GM12878 (cell line): ENCODE measurements at regions not wholly inside any gene's neighbourhood (a gene's known extent, or its start where the extent isn't known, plus 50 kb on each side); places are given as distances from the start of the nearest gene placed in this dataset.

Experiments
- ATAC-seq: fragments of 200-7000 bp; cut with Tn5 transposase; 3 replicates; pipeline ENCODE4 v1.9.1; 2020; ENCODE audit warnings: mild to moderate bottlenecking, moderate library complexity
- BruUV-seq: library from RNA; stranded (reverse); fragments of 400-500 nt; replicated peaks from 2 replicates; lab custom pipeline; 2021; lab: Mats Ljungman, UMichigan
- CTCF ChIA-PET: fragments of 300-600 bp; sonication (Branson Sonifier 250); formaldehyde crosslinking; extraction: SDS; loops from one replicate; lab custom pipeline; 2021; ENCODE audit warnings: inconsistent platforms; lab: Yijun Ruan, JAX
- POLR2A ChIA-PET: fragments of 350-600 bp; formaldehyde crosslinking; extraction: SDS; loops from one replicate; lab custom pipeline; 2021; ENCODE audit warnings: inconsistent platforms; lab: Charles Lee
- RAD21 ChIA-PET: fragments of 300-600 bp; sonication (Branson Sonifier 250); formaldehyde crosslinking; loops from one replicate; lab custom pipeline; 2023; ENCODE audit warnings: antibody characterized with exemption; ENCODE audit not compliant: unreplicated experiment; lab: Charles Lee
- SMC1A ChIA-PET: fragments of 300-600 bp; sonication (Branson Sonifier 250); formaldehyde crosslinking; loops from one replicate; lab custom pipeline; 2023; ENCODE audit not compliant: unreplicated experiment, uncharacterized antibody; lab: Charles Lee
- DNase-seq: peaks from one replicate; pipeline ENCODE4 v3.0.0-alpha.2; 2011; ENCODE audit warnings: low read depth, low spot score
- FAIRE-seq: peaks from 3 replicates; lab custom pipeline; 2011; peaks lifted over from hg19 to GRCh38; lab: Jason Lieb, UNC
- H2AFZ ChIP-seq: 2 replicates; pipeline ENCODE4 v1.6.0; 2011; ENCODE audit warnings: low read depth, low read length, control low read depth; ENCODE audit not compliant: control insufficient read depth
- H3K27ac ChIP-seq: 2 replicates; pipeline ENCODE4 v1.5.1; 2011; ENCODE audit warnings: control low read depth; ENCODE audit not compliant: control insufficient read depth, insufficient read depth
- H3K27me3 ChIP-seq, 2 experiments: replicated peaks in 1 of 2; 2 replicates each; pipeline versions ENCODE4 v1.6.0 to v1.6.1; 2011; ENCODE audit warnings: low read length in 1 of 2; ENCODE audit not compliant: control insufficient read depth in 2 of 2, insufficient read depth in 2 of 2
- H3K36me3 ChIP-seq, 2 experiments: 2 replicates each; pipeline ENCODE4 v1.5.1; 2011; ENCODE audit warnings: low read length in 1 of 2; ENCODE audit not compliant: control insufficient read depth in 2 of 2, insufficient read depth in 2 of 2
- H3K4me1 ChIP-seq: 2 replicates; pipeline ENCODE4 v1.6.1; 2011; ENCODE audit warnings: mild to moderate bottlenecking, low read length, moderate library complexity, mixed read lengths; ENCODE audit not compliant: control insufficient read depth, insufficient read depth
- H3K4me2 ChIP-seq: 2 replicates; pipeline ENCODE4 v1.6.0; 2011; ENCODE audit warnings: control low read depth; ENCODE audit not compliant: control insufficient read depth, insufficient read depth
- H3K4me3 ChIP-seq: fragments of 200-600 bp; sonication (generic); 2 replicates; pipeline ENCODE4 v1.5.1; 2016
- H3K79me2 ChIP-seq: 2 replicates; pipeline ENCODE4 v1.6.0; 2011; ENCODE audit warnings: low read length; ENCODE audit not compliant: control insufficient read depth, insufficient read depth
- H3K9ac ChIP-seq: 2 replicates; pipeline ENCODE4 v1.8.0; 2011; ENCODE audit warnings: low read length, control low read depth, mixed read lengths; ENCODE audit not compliant: control insufficient read depth, insufficient read depth
- H3K9me3 ChIP-seq: replicated peaks from 3 replicates; pipeline ENCODE4 v1.5.1; 2011; ENCODE audit warnings: mild to moderate bottlenecking, low read length; ENCODE audit not compliant: control insufficient read depth, insufficient read depth
- H4K20me1 ChIP-seq: 2 replicates; pipeline ENCODE4 v1.6.0; 2011; ENCODE audit not compliant: control insufficient read depth, insufficient read depth
- BRCA1 ChIP-seq: IDR thresholded peaks from 2 replicates; pipeline ENCODE4 v1.6.1; 2011; ENCODE audit warnings: low read depth, low read length, improper control_type of control experiment
- E4F1 ChIP-seq: fragments of 450-650 bp; IDR thresholded peaks from 2 replicates; pipeline ENCODE4 v1.6.1; 2018; ENCODE audit warnings: borderline replicate concordance, mild to moderate bottlenecking; ENCODE audit not compliant: partially characterized antibody
- EED ChIP-seq: sonication (generic); IDR thresholded peaks from 2 replicates; pipeline ENCODE4 v1.6.1; 2016; ENCODE audit warnings: antibody characterized with exemption, low read depth
- MLLT1 ChIP-seq: fragments of 450-650 bp; IDR thresholded peaks from 2 replicates; pipeline ENCODE4 v1.6.1; 2016; ENCODE audit warnings: mild to moderate bottlenecking
- NKRF ChIP-seq: fragments of 450-650 bp; conservative IDR thresholded peaks from 2 replicates; pipeline ENCODE4 v1.6.1; 2017; ENCODE audit warnings: mild to moderate bottlenecking, moderate library complexity
- PBX3 ChIP-seq: IDR thresholded peaks from 2 replicates; pipeline ENCODE4 v1.6.1; 2011; ENCODE audit warnings: mild to moderate bottlenecking, low read depth, low read length, moderate library complexity; ENCODE audit not compliant: insufficient replicate concordance
- RELB ChIP-seq: fragments of 450-650 bp; IDR thresholded peaks from 2 replicates; pipeline ENCODE4 v1.6.1; 2017; ENCODE audit warnings: low read depth, mild to moderate bottlenecking, moderate library complexity
- REST ChIP-seq: IDR thresholded peaks from 2 replicates; pipeline ENCODE4 v1.6.1; 2012; ENCODE audit warnings: mild to moderate bottlenecking, low read depth, low read length
- SRF ChIP-seq, 2 experiments: IDR thresholded peaks; 2 replicates each; pipeline ENCODE4 v1.6.1; 2011; ENCODE audit warnings: low read depth in 2 of 2, low read length in 2 of 2, mild to moderate bottlenecking in 1 of 2, moderate library complexity in 1 of 2
- ZBED1 ChIP-seq: IDR thresholded peaks from 2 replicates; pipeline ENCODE4 v1.6.1; 2016; ENCODE audit warnings: borderline replicate concordance
- WGBS: methylation state at CpG from one replicate; pipeline ENCODE4 v1.1.6; 2016; ENCODE audit warnings: low lambda C conversion rate; ENCODE audit not compliant: insufficient replicate concordance, insufficient coverage; ENCODE audit errors: missing lambda C conversion rate; 5-methylcytosine and 5-hydroxymethylcytosine counted together
- in situ Hi-C: fragments of 300-500 bp; cut with MboI; formaldehyde crosslinking; loops from 9 replicates; pipeline ENCODE4 v1.14.3; 2018; ENCODE audit warnings: mixed read lengths
- intact Hi-C: fragments of 100-400 bp; cut with micrococcal nuclease; formaldehyde crosslinking; loops from one replicate; pipeline ENCODE4 v1.14.2; 2022; ENCODE audit not compliant: unreplicated experiment

- Histone ChIP-seq H3K27ac (no peak overlapping the region), H4K20me1 (no peaks in the 10 kb centered on the region), H3K79me2 (no peaks in the 10 kb centered on the region), H3K4me3 (no peak overlapping the region), H3K4me2 (no peak overlapping the region), H3K4me1 (no peaks in the 10 kb centered on the region), H3K9me3 (no peaks in the 10 kb centered on the region; the same call in 2 of the 3 replicates), H2AFZ (no peak overlapping the region), H3K27me3 (no peaks in the 10 kb centered on the region; a peak in 2 of 4 replicates), H3K36me3 (no peaks in the 10 kb centered on the region), H3K9ac (no peak overlapping the region)
- DNase-seq: no peak
- SMC1A ChIA-PET: no interaction called here
- POLR2A ChIA-PET: no interaction called here
- no peak for FAIRE-seq
- CTCF ChIA-PET: no interaction called here
- RAD21 ChIA-PET: no interaction called here
- no peak for ATAC-seq
- intact Hi-C loops: no loop called here
- WGBS: 22% methylated on average over 5 of the region's 5 CpGs
- in situ Hi-C loops: no loop called here
- no TSS peak for BruUV-seq
- TF ChIP-seq NKRF (no peak), REST (no peak), EED (no peak), BRCA1 (no peak), PBX3 (no peak), RELB (no peak), SRF (IDR thresholded peaks at IDR 0.05; ENCODE audit: low read depth in 2 of 2, low read length in 2 of 2) (no peak), E4F1 (no peak), ZBED1 (no peak), MLLT1 (no peak)
Measured at GRCh38 chr2:234249034-234249735, 198.7 kb downstream of the SPP2 start.
